GM12872 (cell line): ENCODE measurements at regions not wholly inside any gene's neighbourhood (a gene's known extent, or its start where the extent isn't known, plus 50 kb on each side); places are given as distances from the start of the nearest gene placed in this dataset.

Source experiments
- TF ChIP-seq, protein P1 (sequence below): IDR thresholded peaks from 3 replicates; pipeline ENCODE4 v1.5.1; 2011; ENCODE audit warnings: low read depth, mild to moderate bottlenecking, low read length, moderate library complexity; ENCODE audit not compliant: insufficient read depth

DNA sequence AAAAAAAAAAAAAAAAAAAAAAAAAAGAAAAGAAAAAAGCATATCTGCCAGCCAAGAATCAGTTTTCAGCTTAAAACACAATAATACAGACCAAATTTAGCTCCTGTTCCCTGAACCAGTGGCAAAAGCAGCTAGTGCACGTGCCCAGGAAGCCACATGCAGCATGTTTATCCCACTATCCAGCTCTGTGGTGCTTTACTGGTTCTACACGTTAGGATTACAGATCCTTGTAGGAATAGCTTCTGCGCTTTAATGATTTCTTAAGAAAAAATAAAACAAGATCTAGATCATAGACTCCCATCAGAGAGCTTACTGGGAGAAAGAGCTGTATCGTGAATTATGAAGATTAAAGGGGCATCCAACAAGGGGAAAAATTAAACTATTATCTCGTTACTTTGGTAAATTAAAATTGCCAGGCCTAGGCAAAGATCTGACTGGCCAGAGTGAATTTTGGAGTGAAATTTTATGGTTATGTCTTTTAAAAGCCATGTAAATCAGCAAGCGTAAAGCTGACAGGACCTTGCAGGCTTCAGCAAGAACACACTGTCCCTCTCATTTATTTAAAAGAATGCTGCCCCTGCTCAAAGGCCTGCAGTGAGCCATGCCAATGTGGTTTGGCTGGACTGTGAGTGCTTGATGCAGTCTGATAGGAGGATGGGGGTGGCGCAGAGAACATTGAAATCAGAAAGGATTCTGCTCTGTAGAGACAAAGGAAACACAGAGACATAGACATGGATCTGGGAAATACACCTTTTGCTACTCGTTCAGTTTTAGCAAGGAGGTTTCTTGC, 177.3 kb upstream of the PHYHIPL start:
- TF ChIP-seq, protein P1, sequence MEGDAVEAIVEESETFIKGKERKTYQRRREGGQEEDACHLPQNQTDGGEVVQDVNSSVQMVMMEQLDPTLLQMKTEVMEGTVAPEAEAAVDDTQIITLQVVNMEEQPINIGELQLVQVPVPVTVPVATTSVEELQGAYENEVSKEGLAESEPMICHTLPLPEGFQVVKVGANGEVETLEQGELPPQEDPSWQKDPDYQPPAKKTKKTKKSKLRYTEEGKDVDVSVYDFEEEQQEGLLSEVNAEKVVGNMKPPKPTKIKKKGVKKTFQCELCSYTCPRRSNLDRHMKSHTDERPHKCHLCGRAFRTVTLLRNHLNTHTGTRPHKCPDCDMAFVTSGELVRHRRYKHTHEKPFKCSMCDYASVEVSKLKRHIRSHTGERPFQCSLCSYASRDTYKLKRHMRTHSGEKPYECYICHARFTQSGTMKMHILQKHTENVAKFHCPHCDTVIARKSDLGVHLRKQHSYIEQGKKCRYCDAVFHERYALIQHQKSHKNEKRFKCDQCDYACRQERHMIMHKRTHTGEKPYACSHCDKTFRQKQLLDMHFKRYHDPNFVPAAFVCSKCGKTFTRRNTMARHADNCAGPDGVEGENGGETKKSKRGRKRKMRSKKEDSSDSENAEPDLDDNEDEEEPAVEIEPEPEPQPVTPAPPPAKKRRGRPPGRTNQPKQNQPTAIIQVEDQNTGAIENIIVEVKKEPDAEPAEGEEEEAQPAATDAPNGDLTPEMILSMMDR: no peak

DNA sequence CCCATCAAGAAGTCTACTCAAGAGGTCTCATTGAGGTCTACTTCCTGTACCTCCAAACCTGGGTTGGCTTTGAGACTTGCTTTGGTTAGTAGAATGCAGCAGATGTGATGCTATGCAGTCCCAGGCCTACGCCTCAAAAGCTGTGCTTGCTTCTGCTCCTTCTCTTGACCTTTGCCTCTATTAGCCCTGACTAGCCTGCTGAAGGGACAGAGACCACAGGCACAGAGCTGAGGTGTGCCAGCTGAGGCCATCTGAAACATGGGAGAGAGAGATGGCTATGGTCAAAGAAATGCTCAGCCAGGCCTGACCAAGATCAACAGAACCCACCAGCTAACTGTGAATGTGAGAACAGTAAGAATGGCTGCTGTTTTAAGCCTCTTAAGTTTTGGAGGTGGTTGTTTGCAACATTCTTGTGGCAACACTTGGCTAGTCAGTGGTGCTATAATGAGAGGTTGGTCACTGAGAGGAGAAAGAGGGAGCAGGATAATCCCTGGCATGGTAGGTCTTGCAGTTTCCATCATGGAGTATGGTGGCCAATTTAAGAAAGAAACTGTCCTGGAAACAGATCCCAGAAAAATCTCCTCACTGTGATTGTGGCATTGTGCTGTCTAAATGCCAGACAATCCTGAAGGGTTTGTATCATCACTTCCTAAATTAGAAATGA, 176.1 kb upstream of the PHYHIPL start:
- TF ChIP-seq, protein P1: no peak

DNA sequence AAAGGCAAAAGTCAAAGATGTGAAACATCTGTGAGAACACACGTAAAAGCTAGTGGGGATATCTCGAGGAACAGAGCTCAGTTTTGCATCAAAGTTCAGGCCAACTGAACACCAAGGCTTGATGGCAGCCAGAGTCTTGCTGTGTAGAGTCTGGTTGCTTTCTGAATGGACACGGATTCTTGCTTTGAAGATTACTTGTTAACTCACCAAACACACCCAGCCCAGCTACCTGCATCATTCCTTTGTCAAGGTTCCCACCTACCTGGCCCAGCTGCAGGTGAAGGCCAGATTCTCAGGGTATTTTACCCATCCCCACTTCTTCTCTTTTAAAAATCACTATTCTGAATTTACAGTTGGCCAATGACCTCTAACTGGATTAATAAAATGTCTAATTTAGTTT, 174.4 kb upstream of the PHYHIPL start:
- TF ChIP-seq, protein P1: no peak

DNA sequence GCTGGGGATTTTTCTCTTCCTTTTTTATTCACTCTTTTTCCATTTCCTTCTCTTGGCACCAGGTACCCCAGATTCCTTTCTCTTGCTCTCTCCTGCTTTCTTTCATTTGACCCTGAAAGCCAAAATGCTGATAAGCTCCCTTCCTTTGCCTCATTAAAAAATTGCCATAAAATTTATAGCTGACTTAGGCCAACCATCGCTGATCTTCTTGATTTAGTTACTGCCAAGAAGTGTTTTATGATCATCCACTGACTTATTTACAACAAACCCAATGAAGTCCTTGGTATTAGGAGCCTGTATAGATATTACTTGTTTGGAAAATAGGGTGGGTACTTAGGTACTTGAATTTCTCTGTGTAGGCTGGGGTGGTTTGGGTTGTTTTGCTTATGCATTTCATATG, 173.2 kb upstream of the PHYHIPL start:
- TF ChIP-seq, protein P1: no peak

DNA sequence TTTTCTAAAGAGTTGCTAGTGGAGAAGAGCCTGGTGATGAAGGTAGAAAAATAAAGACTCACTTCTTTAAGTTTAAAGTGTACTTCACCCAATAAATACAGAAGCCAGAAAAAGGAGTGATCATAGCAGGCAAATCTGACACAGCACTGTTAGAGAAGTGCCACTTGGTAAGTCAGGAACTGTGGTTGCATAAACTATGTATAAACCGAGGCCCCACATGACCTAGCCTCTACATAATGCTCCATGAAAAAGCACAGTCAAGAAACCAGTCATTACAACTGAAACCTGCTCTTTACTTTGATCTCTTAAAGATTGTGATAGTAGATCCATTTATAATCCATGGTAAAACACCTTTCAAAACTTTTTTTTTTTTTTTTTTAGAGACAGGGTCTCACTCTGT, 172.1 kb upstream of the PHYHIPL start:
- TF ChIP-seq, protein P1: no peak

DNA sequence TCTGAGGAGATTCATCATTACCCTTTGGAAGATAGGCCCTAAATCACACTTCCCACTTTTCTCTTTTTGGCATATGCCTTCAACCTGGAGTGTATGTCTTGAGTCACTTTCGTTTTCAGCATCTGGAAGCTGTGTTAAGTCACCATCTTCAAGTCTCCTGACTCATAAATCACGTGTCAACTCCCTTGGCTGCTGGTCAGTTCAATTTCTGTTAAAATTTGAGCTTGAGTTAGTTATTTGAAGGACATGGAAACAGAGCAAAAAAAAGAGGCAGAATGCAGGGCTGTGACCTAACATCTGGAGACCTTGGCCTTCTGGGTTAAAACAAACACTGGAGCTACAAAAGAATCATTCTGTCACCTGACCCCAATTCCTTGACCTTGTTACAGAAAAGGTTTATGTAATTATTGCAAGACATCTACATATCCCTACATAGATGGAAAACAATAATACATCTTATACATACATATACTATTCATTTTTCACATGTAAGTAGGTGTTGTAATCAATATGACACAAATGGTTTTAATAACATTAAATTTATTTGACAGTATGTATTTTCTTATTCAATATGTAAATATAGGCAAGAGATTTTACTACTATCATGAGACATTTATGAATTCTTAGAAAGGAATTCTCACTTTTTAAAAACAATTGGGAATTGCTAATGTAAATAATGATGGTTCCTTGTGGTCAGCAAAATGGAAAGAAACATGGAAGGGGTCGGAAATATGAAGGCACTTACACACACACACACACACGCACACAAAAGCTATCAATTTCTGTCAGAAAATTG, 169.7 kb upstream of the PHYHIPL start:
- TF ChIP-seq, protein P1: no peak
